HG03558 (cell line): ENCODE measurements at regions not wholly inside any gene's neighbourhood (a gene's known extent, or its start where the extent isn't known, plus 50 kb on each side); places are given as distances from the start of the nearest gene placed in this dataset.
"Not testable (repeated sequence)": the region's sequence is repeated elsewhere in the genome, so short reads cannot be mapped to it uniquely, and the experiment has no call there.

Experiments used
- ATAC-seq: cut with Tn5 transposase; IDR thresholded peaks from one replicate; pipeline ENCODE4 v1.9.1; 2021; ENCODE audit warnings: moderate number of reproducible peaks; ENCODE audit not compliant: unreplicated experiment; ENCODE audit errors: extremely low read depth

- no peak for ATAC-seq
Observed at GRCh38 chr3:31092748-31093589, 198.5 kb upstream of the GADL1 start.

DNA sequence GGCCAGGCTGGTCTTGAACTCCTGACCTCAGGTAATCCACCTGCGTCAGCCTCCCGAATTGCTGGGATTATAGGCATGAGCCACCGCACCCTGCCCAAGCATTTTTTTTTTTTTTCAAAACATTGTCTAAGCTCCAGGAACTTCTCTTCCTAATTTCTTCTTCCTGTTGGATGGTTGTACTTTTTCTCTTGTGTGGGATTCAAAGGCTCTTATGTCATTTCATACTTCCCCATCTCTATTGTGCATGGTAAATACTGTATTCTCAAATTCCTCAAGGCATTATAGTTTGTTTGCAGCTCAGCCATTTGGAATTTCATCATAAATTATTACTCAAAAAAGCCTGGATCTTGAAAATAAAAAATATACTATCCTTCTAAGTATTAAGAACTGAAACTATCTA, 199.1 kb upstream of the GADL1 start:
- no peak for ATAC-seq

- no peak for ATAC-seq
Observed at GRCh38 chr3:31094048-31094447, 199.6 kb upstream of the GADL1 start.

GRCh38 chr3:31095255-31095654, 200.8 kb upstream of the GADL1 start:
- no peak for ATAC-seq

DNA sequence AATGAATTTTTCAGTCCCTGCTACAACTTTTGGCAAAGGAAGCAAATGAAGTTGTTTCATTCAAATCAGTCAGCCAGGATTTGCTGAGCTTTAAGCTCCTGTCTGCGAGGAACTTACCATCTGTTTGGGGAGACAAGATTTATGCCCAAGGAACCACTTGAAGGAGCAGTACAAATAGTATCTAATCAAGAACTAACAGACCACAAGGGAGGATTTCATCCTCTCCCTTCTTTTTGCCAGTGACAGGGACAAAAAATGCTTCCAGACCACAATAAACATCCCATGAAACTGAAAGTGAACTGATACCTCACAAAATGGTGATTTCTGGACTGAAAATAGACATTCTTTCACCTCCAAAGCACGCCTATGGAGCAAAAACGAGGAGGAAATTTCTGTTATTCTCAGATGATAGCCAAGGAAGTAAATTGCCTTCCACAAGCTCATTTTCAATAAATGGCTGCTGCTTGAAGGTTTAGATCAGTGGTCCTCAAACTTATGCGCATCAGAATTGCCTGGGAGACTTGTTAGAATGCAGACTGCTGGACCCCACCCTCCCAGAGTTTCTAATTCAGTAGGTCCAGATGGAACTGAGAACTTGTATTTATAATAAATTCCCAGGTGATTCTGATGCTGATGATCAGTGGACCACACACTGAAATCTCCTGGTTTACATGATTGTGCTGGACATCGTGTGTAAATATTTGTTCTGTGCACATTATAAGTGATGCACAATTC, 202.4 kb upstream of the GADL1 start:
- ATAC-seq = no peak

DNA sequence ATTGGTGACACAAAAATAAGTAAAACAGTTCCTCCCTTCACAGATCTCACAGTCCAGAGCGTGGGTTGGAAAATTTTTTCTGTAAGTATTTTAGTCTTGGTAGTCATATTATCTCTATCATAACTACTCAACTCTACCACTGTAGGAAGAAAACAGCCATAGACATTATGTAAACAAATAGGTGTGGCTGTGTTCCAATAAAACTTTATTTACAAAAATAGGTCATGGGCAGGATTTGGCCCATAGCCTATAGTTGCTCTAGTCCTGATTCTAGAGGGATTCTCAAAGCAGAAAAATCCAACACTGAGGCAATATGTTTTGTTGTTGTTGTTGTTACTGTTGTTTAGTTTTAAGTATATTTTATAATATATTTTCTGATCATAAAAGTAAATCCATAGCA, 206.1 kb upstream of the GADL1 start:
- ATAC-seq = no peak

DNA sequence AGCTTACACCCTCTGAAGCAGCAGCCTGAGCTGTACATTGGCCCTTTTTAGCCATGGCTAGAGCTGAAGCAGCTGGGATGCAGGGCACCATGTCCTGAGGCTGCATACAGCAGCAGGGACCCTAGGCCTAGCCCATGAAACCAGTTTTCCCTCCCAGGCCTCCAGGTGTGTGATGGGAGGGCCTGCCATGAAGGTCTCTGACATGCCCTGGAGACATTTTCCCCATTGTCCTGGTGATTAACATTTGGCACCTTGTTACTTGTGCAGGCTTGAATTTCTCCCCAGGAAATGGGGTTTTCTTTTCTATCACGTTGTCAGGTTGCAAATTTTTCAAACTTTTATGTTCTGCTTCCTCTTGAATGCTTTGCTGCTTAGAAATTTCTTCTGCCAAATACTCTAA, 206.8 kb upstream of the GADL1 start:
- not testable (repeated sequence) for ATAC-seq

- ATAC-seq = no peak
Observed at GRCh38 chr3:31102196-31102879, 207.9 kb upstream of the GADL1 start.

DNA sequence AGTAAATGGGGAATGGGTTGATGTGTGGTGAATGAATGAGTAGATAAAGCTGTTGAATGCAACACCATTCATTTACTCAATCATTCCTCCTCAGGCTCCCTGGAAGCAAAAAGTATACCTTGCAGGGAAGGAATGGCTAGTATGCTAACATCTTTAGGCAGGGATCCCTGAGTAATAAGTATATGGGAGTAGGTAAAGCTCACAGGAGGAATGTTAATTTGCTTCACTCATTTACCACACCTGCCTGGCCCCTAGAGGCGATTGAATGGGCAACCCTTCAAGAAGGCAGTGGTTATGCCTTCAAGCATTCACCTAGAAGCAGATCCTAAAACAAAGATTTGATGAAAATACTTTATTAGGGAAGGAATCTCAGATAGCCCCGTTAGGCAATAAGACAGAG, 208.7 kb upstream of the GADL1 start:
- no peak for ATAC-seq

DNA sequence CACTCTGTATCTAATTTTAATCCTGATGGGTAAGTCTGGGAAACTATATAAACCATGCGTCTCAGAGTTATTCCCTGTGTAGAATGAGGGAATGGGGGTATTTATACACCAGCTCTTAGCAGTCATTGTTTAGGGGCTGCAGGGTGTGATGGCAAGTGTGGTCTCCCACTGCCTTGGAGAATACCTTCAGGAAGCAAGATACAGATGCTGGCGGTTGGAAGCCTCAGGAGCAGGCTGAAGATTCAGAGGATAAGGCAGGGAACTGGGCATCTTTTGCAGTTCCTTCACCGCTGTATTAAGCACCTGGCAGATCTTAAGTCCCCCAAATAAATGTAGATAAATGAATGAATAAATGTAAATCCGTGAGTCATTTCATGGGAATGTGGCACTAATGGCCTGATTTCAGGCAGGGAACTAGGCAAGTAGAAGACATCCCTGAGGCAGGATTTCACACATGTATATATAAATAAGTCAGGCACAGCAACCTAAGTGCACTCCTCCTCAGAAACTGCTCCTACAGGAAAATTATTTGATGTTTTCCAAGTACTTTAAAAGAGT, 209.2 kb upstream of the GADL1 start:
- ATAC-seq = no peak

DNA sequence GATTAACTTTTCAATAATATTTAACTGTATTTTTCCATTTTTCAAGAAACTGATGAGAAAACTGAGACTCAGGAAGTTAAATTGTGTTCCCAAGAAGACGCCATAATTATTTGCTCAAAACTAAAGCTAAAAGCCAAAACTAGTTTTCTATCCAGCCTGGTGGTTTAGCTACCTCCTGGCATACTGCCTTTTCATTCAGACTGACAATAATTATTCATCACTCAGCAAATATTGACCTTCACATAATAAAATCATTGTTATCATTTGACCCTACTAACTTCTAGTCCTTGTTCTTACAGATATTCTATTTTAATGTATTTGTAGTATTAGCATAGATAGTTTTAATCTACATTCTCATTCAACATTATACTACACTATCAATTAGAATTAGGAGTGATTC, 210.6 kb upstream of the GADL1 start:
- ATAC-seq = no peak

DNA sequence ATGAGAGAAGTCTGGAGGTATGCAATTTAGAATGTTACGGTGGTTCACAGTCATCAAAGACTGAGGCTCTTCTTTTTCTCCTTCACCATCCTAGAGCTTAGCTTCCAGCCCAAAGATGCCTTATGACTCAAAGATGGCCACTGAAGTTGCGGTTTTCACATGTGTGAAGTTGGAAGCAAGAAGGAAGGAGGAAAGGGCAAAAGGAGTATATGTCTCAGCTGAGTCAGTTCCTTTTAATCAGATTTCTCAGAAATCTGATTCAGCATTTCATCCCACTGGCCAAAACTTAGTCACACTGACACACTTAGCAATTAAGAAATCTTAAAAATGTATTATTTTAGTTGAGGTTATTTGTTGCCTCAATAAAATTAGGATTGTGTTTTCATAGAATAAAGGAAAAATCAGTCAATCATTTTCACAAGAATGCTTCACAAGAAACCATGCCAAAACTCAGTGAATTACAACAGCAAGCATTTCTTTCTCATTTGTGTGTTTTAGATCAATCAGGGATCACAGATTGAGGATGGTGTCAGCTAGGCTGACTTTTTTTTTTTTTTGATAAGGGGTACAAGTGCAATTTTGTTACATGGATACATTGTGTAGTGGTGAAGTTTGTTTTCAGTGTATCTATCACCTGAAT, 211.1 kb upstream of the GADL1 start:
- ATAC-seq = no peak

DNA sequence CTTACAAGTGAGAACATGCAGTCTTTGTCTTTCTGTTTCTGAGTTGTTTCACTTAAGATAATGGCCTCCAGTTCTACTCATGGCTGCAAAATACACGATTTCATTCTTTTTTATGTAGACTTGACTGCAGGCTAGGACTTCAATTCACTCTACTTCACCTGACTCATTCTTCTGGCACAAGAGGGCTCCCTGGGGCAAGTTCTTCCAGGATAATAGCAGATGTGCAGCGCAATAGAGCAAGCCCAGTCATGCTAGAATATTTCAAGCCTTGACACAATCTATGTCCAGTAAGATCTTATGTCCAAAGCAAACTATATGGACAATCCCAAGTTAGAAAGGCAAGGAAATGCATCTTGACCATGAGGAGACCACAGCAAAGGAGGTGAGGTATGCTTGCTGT, 211.7 kb upstream of the GADL1 start:
- ATAC-seq = no peak

DNA sequence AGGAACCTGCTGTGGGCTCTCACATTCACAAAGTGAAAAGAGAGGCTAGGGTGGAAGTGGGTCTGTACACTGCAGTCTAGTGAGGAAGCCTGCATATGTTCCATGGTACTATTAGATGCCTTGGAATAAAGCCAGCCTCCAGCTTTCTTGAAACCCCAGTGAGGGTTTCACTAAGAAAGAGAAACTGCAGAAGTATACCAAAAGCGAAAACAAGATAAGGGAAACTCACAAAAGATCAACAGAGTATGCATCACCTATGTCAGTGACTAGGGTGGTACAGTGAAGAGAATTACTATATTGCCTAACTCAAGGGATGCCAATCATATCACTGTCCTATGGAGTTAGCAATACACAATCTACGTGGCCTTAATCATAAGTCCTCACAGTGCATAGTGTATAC, 212.5 kb upstream of the GADL1 start:
- ATAC-seq = no peak

DNA sequence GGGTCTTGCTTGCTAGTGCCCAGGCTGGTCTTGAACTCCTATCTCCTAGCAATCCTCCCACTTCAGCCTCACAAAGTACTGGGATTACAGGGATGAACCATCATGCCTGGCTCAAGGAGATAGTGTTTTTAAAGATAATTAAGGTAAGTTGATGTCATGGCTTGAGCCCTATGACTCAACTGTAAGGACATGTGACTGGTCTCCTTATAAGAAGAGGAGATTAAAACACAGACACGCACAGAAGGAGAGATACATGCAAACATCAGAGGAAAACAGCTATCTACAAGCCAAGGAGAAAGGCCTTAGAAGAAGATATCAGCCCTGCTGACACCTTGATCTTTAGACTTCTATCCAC, 220.4 kb upstream of the GADL1 start:
- no peak for ATAC-seq

- ATAC-seq = not testable (repeated sequence)
Observed at GRCh38 chr3:31115531-31115930, 221.1 kb upstream of the GADL1 start.

- no peak for ATAC-seq
Observed at GRCh38 chr3:31116651-31117050, 222.2 kb upstream of the GADL1 start.

GRCh38 chr3:31117854-31118253, 223.4 kb upstream of the GADL1 start:
- no peak for ATAC-seq

DNA sequence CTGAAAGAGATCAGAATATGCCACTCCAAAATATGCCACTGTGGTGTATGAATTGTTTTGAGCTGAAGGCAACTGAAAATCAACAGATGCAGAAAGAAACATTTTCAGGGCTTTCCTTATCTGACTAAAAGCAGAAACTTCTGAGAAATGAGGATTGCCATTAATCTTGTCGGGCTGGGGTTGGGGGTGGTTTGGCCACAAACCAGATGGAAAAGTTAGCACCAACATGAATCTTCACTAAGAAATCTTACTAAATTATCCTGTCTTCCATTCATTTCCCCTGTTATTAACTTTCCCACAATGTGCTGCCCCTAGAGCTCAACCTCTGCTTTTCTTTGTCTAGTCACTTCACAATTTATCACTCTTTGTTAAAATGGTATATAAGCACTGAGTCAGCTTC, 229.9 kb upstream of the GADL1 start:
- ATAC-seq = no peak

DNA sequence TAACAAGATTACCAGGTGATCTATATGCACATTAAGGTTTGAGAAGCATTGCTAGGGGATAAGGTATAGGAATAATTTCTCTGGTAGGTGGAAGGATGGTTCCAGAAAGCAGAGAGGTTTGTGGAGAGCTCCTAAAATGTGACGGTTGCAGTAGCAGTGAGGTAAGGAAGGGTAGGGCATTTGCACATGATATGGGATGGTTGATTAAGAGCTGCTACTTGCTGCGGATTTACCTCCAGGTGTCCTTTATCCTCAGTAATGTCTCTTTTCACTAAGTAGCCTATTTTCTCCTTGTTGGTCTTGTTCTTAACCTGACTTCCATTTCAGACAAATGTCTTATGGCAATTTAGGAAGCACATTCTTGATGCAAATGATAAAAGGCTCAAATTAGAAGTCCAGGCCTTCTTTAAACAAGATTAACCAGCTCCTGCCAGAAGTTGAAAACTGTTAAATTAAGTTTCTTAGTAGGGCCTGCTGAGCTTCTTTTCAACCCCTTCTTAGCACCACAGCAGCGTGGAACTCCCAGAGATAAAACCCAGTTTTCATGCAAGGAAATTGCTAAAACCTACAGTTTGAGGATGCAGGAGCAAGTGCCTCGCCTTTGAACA, 231.1 kb upstream of the GADL1 start:
- no peak for ATAC-seq
